Testis (tissue), 2 donors: ENCODE measurements at regions not wholly inside any gene's neighbourhood (a gene's known extent, or its start where the extent isn't known, plus 50 kb on each side); places are given as distances from the start of the nearest gene placed in this dataset.

ENCODE experiments used
- CTCF ChIP-seq, 3 experiments: fragments of 450-650 bp in 2 of 3; fragments of 200-600 bp in 1 of 3; sonication (generic) in 1 of 3; IDR thresholded peaks; one replicate each; pipeline ENCODE4 v1.5.1; 2016 to 2019; ENCODE audit warnings: antibody characterized with exemption in 3 of 3, mild to moderate bottlenecking in 2 of 3, moderate library complexity in 1 of 3
- POLR2A ChIP-seq: fragments of 450-650 bp; IDR thresholded peaks from one replicate; pipeline ENCODE4 v1.6.1; 2017; ENCODE audit warnings: antibody characterized with exemption, mild to moderate bottlenecking, moderate library complexity

GRCh38 chr2:120863146-120863545 lies 127.5 kb downstream of the GLI2 start:
- TF ChIP-seq CTCF (IDR thresholded peaks at IDR 0.05): no peak
- TF ChIP-seq POLR2A: no peak
